Neural progenitor cell (in vitro differentiated cells): ENCODE measurements at regions not wholly inside any gene's neighbourhood (a gene's known extent, or its start where the extent isn't known, plus 50 kb on each side); places are given as distances from the start of the nearest gene placed in this dataset.
"Not testable (repeated sequence)": the region's sequence is repeated elsewhere in the genome, so short reads cannot be mapped to it uniquely, and the experiment has no call there.

Source experiments
- DNase-seq: peaks from one replicate; pipeline ENCODE4 v3.0.0-alpha.2; 2016; ENCODE audit warnings: low spot score
- H2AFZ ChIP-seq: fragments of 200-600 bp; sonication (generic); replicated peaks from 2 replicates; pipeline ENCODE4 v1.6.1; 2016; ENCODE audit warnings: antibody characterized with exemption
- H3F3A ChIP-seq: fragments of 200-600 bp; sonication (generic); 2 replicates; pipeline ENCODE4 v1.6.1; 2016; ENCODE audit warnings: antibody characterized with exemption, low read depth
- H3K27ac ChIP-seq: fragments of 200-600 bp; sonication (generic); 2 replicates; pipeline ENCODE4 v1.5.1; 2016; ENCODE audit warnings: mild to moderate bottlenecking
- H3K27me3 ChIP-seq: fragments of 200-600 bp; sonication (generic); 2 replicates; pipeline ENCODE4 v1.6.1; 2016; ENCODE audit warnings: mild to moderate bottlenecking, moderate library complexity
- H3K36me3 ChIP-seq: fragments of 200-600 bp; sonication (generic); 2 replicates; pipeline ENCODE4 v1.5.1; 2016
- H3K4me1 ChIP-seq: fragments of 200-600 bp; sonication (generic); 2 replicates; pipeline ENCODE4 v1.6.1; 2016; ENCODE audit warnings: mixed run types
- H3K4me2 ChIP-seq: fragments of 200-600 bp; sonication (generic); 2 replicates; pipeline ENCODE4 v1.6.1; 2016
- H3K4me3 ChIP-seq: fragments of 200-600 bp; sonication (generic); 2 replicates; pipeline ENCODE4 v1.5.1; 2016
- H3K79me2 ChIP-seq: fragments of 200-600 bp; sonication (generic); 2 replicates; pipeline ENCODE4 v1.6.1; 2016; ENCODE audit warnings: low read depth
- H3K9ac ChIP-seq: fragments of 200-600 bp; sonication (generic); 2 replicates; pipeline ENCODE4 v1.6.1; 2016
- H3K9me3 ChIP-seq: fragments of 200-600 bp; sonication (generic); 2 replicates; pipeline ENCODE4 v1.5.1; 2016; ENCODE audit warnings: low read depth
- H4K20me1 ChIP-seq: fragments of 200-600 bp; sonication (generic); 2 replicates; pipeline ENCODE4 v1.6.1; 2016; ENCODE audit warnings: low read depth
- H3K27ac Mint-ChIP-seq: 3 replicates; pipeline ENCODE4 v1.8.0; 2021; ENCODE audit warnings: mixed read lengths
- H3K27me3 Mint-ChIP-seq: 2 replicates; pipeline ENCODE4 v1.8.0; 2022; ENCODE audit warnings: low read depth, mild to moderate bottlenecking, inconsistent platforms, moderate library complexity, mixed read lengths; ENCODE audit not compliant: insufficient read depth
- H3K36me3 Mint-ChIP-seq: 3 replicates; pipeline ENCODE4 v1.8.0; 2021; ENCODE audit warnings: mixed read lengths
- H3K4me1 Mint-ChIP-seq: 3 replicates; pipeline ENCODE4 v1.8.0; 2021; ENCODE audit warnings: mixed read lengths
- H3K4me3 Mint-ChIP-seq: 3 replicates; pipeline ENCODE4 v1.8.0; 2021; ENCODE audit warnings: mild to moderate bottlenecking, moderate library complexity, mixed read lengths
- H3K9me3 Mint-ChIP-seq: 3 replicates; pipeline ENCODE4 v1.8.0; 2020; ENCODE audit warnings: mixed read lengths
- EZH2 ChIP-seq: fragments of 200-600 bp; sonication (generic); IDR thresholded peaks from 2 replicates; pipeline ENCODE4 v1.6.1; 2017; ENCODE audit warnings: antibody characterized with exemption, mild to moderate bottlenecking, moderate library complexity
- EZH2phosphoT487 ChIP-seq: fragments of 200-600 bp; sonication (generic); IDR thresholded peaks from 2 replicates; pipeline ENCODE4 v1.6.1; 2017; ENCODE audit warnings: antibody characterized with exemption
- TF ChIP-seq, protein P1 (sequence below): fragments of 200-600 bp; sonication (generic); IDR thresholded peaks from 2 replicates; pipeline ENCODE4 v1.5.1; 2017; ENCODE audit warnings: antibody characterized with exemption, mild to moderate bottlenecking

DNA sequence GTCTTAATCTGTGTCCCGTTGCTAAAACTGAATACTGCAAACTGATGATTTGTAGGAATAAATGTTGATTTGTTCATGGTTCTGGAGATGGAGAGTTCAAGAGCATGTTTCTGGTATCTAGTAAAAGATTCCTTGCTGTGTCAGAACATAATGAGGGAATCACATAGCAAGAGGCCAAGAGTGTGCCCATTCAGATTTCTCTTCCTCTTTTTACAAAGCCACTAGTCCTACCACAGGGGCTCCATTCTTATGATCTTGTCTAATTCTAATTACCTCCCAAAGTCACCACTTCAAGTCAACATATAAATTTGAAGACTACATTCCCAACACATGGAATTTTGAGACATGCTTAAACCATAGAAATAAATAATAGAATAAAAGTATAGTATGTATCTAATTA, 608.8 kb upstream of the EPHA5 start:
- no peaks in the 10 kb centered on the region for H4K20me1 ChIP-seq
- H2AFZ ChIP-seq = no peak overlapping the region
- H3K9ac ChIP-seq = no peak overlapping the region
- DNase-seq = no peak
- H3K79me2 ChIP-seq = no peaks in the 10 kb centered on the region
- no peaks in the 10 kb centered on the region for H3F3A ChIP-seq
- TF ChIP-seq EZH2phosphoT487 (no peak), EZH2 (no peak)
- TF ChIP-seq, protein P1, sequence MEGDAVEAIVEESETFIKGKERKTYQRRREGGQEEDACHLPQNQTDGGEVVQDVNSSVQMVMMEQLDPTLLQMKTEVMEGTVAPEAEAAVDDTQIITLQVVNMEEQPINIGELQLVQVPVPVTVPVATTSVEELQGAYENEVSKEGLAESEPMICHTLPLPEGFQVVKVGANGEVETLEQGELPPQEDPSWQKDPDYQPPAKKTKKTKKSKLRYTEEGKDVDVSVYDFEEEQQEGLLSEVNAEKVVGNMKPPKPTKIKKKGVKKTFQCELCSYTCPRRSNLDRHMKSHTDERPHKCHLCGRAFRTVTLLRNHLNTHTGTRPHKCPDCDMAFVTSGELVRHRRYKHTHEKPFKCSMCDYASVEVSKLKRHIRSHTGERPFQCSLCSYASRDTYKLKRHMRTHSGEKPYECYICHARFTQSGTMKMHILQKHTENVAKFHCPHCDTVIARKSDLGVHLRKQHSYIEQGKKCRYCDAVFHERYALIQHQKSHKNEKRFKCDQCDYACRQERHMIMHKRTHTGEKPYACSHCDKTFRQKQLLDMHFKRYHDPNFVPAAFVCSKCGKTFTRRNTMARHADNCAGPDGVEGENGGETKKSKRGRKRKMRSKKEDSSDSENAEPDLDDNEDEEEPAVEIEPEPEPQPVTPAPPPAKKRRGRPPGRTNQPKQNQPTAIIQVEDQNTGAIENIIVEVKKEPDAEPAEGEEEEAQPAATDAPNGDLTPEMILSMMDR = no peak
- no peak overlapping the region for H3K4me3 ChIP-seq
- Mint-ChIP-seq H3K27me3 (no peaks in the 10 kb centered on the region), H3K36me3 (no peaks in the 10 kb centered on the region), H3K4me1 (peaks cover 2% of the 10 kb centered on the region), H3K4me3 (no peak overlapping the region), H3K9me3 (no peaks in the 10 kb centered on the region), H3K27ac (no peak overlapping the region)
- H3K9me3 ChIP-seq = no peaks in the 10 kb centered on the region
- no peaks in the 10 kb centered on the region for H3K4me1 ChIP-seq
- no peaks in the 10 kb centered on the region for H3K27me3 ChIP-seq
- no peaks in the 10 kb centered on the region for H3K36me3 ChIP-seq
- H3K4me2 ChIP-seq = no peak overlapping the region
- no peak overlapping the region for H3K27ac ChIP-seq

DNA sequence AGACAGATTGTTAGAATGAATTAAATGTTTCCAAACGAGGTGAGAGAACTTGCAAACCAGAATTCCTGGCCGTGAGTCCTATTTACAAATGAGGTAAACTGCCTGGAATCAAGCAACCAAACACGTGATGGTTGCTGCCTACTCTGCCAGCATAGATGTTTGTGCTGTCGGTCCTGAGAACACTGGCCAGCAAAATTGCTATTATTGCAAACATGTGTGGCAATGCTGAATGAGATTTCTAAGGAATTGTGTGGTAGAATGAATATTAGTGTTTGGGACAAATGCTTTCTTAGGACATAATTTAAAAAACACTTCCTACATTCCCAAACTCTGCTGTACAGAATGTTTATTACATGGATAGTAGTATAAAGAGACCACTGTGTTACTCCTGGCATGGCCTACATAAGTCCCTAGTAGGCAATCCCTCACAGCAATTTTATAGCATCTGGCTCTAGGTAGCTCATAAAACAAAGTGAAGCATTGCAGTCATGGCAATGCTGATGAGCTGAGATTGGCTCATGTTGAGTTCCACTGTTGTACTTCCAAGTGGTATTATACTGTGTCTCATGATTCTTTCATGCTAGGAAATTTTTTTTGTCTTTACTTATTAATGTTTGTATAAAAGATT, 605.2 kb upstream of the EPHA5 start:
- no peaks in the 10 kb centered on the region for H3K4me1 ChIP-seq
- peak overlapping the region; percentile 46 for H2AFZ ChIP-seq
- H3F3A ChIP-seq = no peaks in the 10 kb centered on the region
- no peak overlapping the region for H3K27ac ChIP-seq
- H3K4me2 ChIP-seq = no peak overlapping the region
- H3K4me3 Mint-ChIP-seq = no peak overlapping the region
- H4K20me1 ChIP-seq = no peaks in the 10 kb centered on the region
- peaks cover 2% of the 10 kb centered on the region for H3K4me1 Mint-ChIP-seq
- no peaks in the 10 kb centered on the region for H3K27me3 Mint-ChIP-seq
- no peaks in the 10 kb centered on the region for H3K79me2 ChIP-seq
- no peak for DNase-seq
- peaks cover 5% of the 10 kb centered on the region for H3K9me3 ChIP-seq
- no peak for TF ChIP-seq EZH2
- no peak for TF ChIP-seq EZH2phosphoT487
- TF ChIP-seq, protein P1 = no peak
- no peaks in the 10 kb centered on the region for H3K27me3 ChIP-seq
- H3K36me3 Mint-ChIP-seq = no peaks in the 10 kb centered on the region
- H3K9ac ChIP-seq = no peak overlapping the region
- no peak overlapping the region for H3K27ac Mint-ChIP-seq
- H3K9me3 Mint-ChIP-seq = no peaks in the 10 kb centered on the region
- no peak overlapping the region for H3K4me3 ChIP-seq
- H3K36me3 ChIP-seq = no peaks in the 10 kb centered on the region

DNA sequence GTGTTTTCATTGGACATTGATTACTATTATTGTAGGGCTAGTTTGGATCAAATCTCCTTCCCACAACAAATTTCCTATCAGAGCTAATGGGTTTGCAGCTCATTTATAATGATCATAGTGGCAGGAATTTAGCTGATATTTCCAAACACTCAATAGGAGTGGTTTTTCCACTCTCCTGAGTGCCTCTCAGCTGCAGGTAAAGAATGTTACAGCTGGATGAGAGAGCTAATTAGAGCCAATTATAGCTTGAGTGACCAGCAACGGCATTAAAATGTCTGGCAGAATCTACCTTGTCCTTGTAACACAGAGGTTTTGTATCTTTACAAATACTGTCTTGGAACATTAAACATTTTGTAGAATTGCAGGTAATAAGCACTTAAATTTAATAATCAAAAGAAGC, 602.8 kb upstream of the EPHA5 start:
- Mint-ChIP-seq H3K36me3 (no peaks in the 10 kb centered on the region), H3K4me1 (no peaks in the 10 kb centered on the region), H3K9me3 (no peaks in the 10 kb centered on the region), H3K4me3 (no peak overlapping the region), H3K27ac (no peak overlapping the region), H3K27me3 (no peaks in the 10 kb centered on the region)
- TF ChIP-seq, protein P1 = no peak
- no peak for TF ChIP-seq EZH2
- no peak for TF ChIP-seq EZH2phosphoT487
- peak overlapping the region; percentile 28 for H2AFZ ChIP-seq
- H3F3A ChIP-seq = no peaks in the 10 kb centered on the region
- H3K9me3 ChIP-seq = peaks cover 5% of the 10 kb centered on the region
- no peaks in the 10 kb centered on the region for H3K79me2 ChIP-seq
- no peaks in the 10 kb centered on the region for H4K20me1 ChIP-seq
- H3K36me3 ChIP-seq = no peaks in the 10 kb centered on the region
- H3K27me3 ChIP-seq = no peaks in the 10 kb centered on the region
- no peak overlapping the region for H3K4me3 ChIP-seq
- no peak overlapping the region for H3K27ac ChIP-seq
- no peak for DNase-seq
- no peaks in the 10 kb centered on the region for H3K4me1 ChIP-seq
- no peak overlapping the region for H3K4me2 ChIP-seq
- no peak overlapping the region for H3K9ac ChIP-seq

DNA sequence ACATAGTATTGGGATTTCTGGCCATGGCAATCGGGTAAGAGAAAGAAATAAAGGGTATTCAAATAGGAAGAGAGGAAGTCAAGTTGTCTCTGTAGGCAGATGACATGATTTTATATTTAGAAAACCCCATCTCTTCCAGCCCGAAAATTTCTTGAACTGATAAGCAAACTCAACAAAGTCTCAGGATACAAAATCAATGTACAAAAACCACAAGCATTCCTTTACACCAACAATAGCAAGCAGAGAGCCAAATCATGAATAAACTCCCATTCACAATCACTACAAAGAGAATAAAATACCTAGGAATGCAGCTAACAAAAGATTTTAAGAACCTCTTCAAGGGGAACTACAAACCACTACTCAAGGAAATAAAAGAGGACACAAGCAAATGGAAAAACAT, 600.1 kb upstream of the EPHA5 start:
- H3K4me2 ChIP-seq, H3K27me3 Mint-ChIP-seq, H4K20me1 ChIP-seq, H3K4me3 ChIP-seq, H3F3A ChIP-seq, H3K4me1 ChIP-seq, DNase-seq, H3K9ac ChIP-seq, H3K36me3 ChIP-seq, H3K27ac ChIP-seq, H2AFZ ChIP-seq, H3K4me1 Mint-ChIP-seq, H3K9me3 ChIP-seq, H3K79me2 ChIP-seq, H3K27me3 ChIP-seq, H3K9me3 Mint-ChIP-seq, H3K36me3 Mint-ChIP-seq, H3K27ac Mint-ChIP-seq, H3K4me3 Mint-ChIP-seq: not testable (repeated sequence)

DNA sequence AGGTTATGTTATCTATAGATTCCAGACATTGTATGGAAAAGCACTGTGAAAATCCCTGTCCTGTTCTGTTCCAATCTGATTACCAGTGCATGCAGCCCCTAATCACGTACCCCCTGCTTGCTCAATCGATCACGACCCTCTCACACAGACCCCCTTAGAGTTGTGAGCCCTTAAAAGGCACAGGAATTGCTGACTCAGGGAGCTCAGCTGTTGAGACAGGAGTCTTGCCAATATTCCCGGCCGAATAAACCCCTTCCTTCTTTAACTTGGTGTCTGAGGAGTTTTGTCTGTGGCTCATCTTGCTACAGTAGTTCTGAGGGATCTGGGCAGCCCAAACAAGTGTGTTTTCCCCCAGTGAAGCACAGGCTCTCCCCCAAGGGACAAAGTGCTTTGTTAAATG, 596.3 kb upstream of the EPHA5 start:
- not testable (repeated sequence) for H3K27me3 ChIP-seq, H3K4me1 Mint-ChIP-seq, H3K36me3 ChIP-seq, H3K4me3 ChIP-seq, DNase-seq, H3K36me3 Mint-ChIP-seq, H3K4me3 Mint-ChIP-seq, H3K9me3 ChIP-seq, H3K4me1 ChIP-seq, H3K79me2 ChIP-seq, H3K9ac ChIP-seq, H3K9me3 Mint-ChIP-seq, H3K4me2 ChIP-seq, H3F3A ChIP-seq, H3K27ac ChIP-seq, H3K27me3 Mint-ChIP-seq, H3K27ac Mint-ChIP-seq, H4K20me1 ChIP-seq
- H2AFZ ChIP-seq = peak overlapping the region; percentile 2
